ENCODE measurements at regions not wholly inside any gene's neighbourhood (a gene's known extent, or its start where the extent isn't known, plus 50 kb on each side); places are given as distances from the start of the nearest gene placed in this dataset.

- DNase-seq, result no peak
- in situ Hi-C loops (cut with MboI; ENCODE audit: low pct_unique_long_range_greater_than_20kb, low sequenced_read_pairs), result no loop called here
These were observed 529.9 kb downstream of the NOVA1 start for GRCh38 chr14:26067786-26068459.

GRCh38 chr14:26067341-26067740, 530.5 kb downstream of the NOVA1 start:
- in situ Hi-C loops (cut with MboI; ENCODE audit: low pct_unique_long_range_greater_than_20kb, low sequenced_read_pairs), result no loop called here
- no peak for DNase-seq

- DNase-seq, result no peak
- in situ Hi-C loops (cut with MboI; ENCODE audit: low pct_unique_long_range_greater_than_20kb, low sequenced_read_pairs), result no loop called here
These were observed 541.7 kb downstream of the NOVA1 start for GRCh38 chr14:26056036-26056616.

GRCh38 chr14:26032348-26032747, 565.5 kb downstream of the NOVA1 start:
- in situ Hi-C loops (cut with MboI; ENCODE audit: low pct_unique_long_range_greater_than_20kb, low sequenced_read_pairs), result no loop called here
- no peak for DNase-seq

GRCh38 chr14:26026384-26026783, 571.4 kb downstream of the NOVA1 start:
- in situ Hi-C loops (cut with MboI; ENCODE audit: low pct_unique_long_range_greater_than_20kb, low sequenced_read_pairs), result no loop called here
- DNase-seq, result no peak

GRCh38 chr14:26023967-26024366, 573.9 kb downstream of the NOVA1 start:
- in situ Hi-C loops (cut with MboI; ENCODE audit: low pct_unique_long_range_greater_than_20kb, low sequenced_read_pairs), result no loop called here
- no peak for DNase-seq

GRCh38 chr14:26021759-26022158, 576.1 kb downstream of the NOVA1 start:
- no peak for DNase-seq
- in situ Hi-C loops (cut with MboI; ENCODE audit: low pct_unique_long_range_greater_than_20kb, low sequenced_read_pairs), result no loop called here

GRCh38 chr14:26017270-26017669, 580.6 kb downstream of the NOVA1 start:
- DNase-seq, result no peak
- in situ Hi-C loops (cut with MboI; ENCODE audit: low pct_unique_long_range_greater_than_20kb, low sequenced_read_pairs), result no loop called here

GRCh38 chr14:26008290-26008689, 589.5 kb downstream of the NOVA1 start:
- DNase-seq, result peak; percentile 15
- in situ Hi-C loops (cut with MboI; ENCODE audit: low pct_unique_long_range_greater_than_20kb, low sequenced_read_pairs), result no loop called here

- in situ Hi-C loops (cut with MboI; ENCODE audit: low pct_unique_long_range_greater_than_20kb, low sequenced_read_pairs), result no loop called here
- DNase-seq, result no peak
These were observed 593.5 kb downstream of the NOVA1 start for GRCh38 chr14:26004342-26004741.

- in situ Hi-C loops (cut with MboI; ENCODE audit: low pct_unique_long_range_greater_than_20kb, low sequenced_read_pairs), result no loop called here
- DNase-seq, result no peak
These were observed 604.0 kb downstream of the NOVA1 start for GRCh38 chr14:25993830-25994229.

- in situ Hi-C loops (cut with MboI; ENCODE audit: low pct_unique_long_range_greater_than_20kb, low sequenced_read_pairs), result no loop called here
- no peak for DNase-seq
These were observed 609.3 kb downstream of the NOVA1 start for GRCh38 chr14:25988536-25988935.

- in situ Hi-C loops (cut with MboI; ENCODE audit: low pct_unique_long_range_greater_than_20kb, low sequenced_read_pairs), result no loop called here
- no peak for DNase-seq
These were observed 642.1 kb downstream of the NOVA1 start for GRCh38 chr14:25955772-25956171.

GRCh38 chr14:25953532-25954139, 644.2 kb downstream of the NOVA1 start:
- in situ Hi-C loops (cut with MboI; ENCODE audit: low pct_unique_long_range_greater_than_20kb, low sequenced_read_pairs), result no loop called here
- DNase-seq, result no peak

GRCh38 chr14:25945746-25946145, 652.1 kb downstream of the NOVA1 start:
- in situ Hi-C loops (cut with MboI; ENCODE audit: low pct_unique_long_range_greater_than_20kb, low sequenced_read_pairs), result no loop called here
- DNase-seq, result no peak

GRCh38 chr14:25944020-25944419, 653.8 kb downstream of the NOVA1 start:
- no peak for DNase-seq
- in situ Hi-C loops (cut with MboI; ENCODE audit: low pct_unique_long_range_greater_than_20kb, low sequenced_read_pairs), result no loop called here

- no peak for DNase-seq
- in situ Hi-C loops (cut with MboI; ENCODE audit: low pct_unique_long_range_greater_than_20kb, low sequenced_read_pairs), result no loop called here
These were observed 654.5 kb downstream of the NOVA1 start for GRCh38 chr14:25943329-25943728.

- in situ Hi-C loops (cut with MboI; ENCODE audit: low pct_unique_long_range_greater_than_20kb, low sequenced_read_pairs), result no loop called here
- DNase-seq, result no peak
These were observed 655.7 kb downstream of the NOVA1 start for GRCh38 chr14:25942090-25942489.

- DNase-seq, result no peak
- in situ Hi-C loops (cut with MboI; ENCODE audit: low pct_unique_long_range_greater_than_20kb, low sequenced_read_pairs), result no loop called here
These were observed 664.1 kb downstream of the NOVA1 start for GRCh38 chr14:25933731-25934130.

GRCh38 chr14:25929881-25930615, 667.8 kb downstream of the NOVA1 start:
- DNase-seq, result no peak
- in situ Hi-C loops (cut with MboI; ENCODE audit: low pct_unique_long_range_greater_than_20kb, low sequenced_read_pairs), result no loop called here
